Stimulated activated CD8-positive, alpha-beta memory T cell treated with anti-CD3 and anti-CD28 coated beads, Interleukin-7, amount 100 ng/mL, for 24 hours (primary cell): ENCODE measurements at regions not wholly inside any gene's neighbourhood (a gene's known extent, or its start where the extent isn't known, plus 50 kb on each side); places are given as distances from the start of the nearest gene placed in this dataset.
"Not testable (repeated sequence)": the region's sequence is repeated elsewhere in the genome, so short reads cannot be mapped to it uniquely, and the experiment has no call there.

Experiments used
- DNase-seq: peaks from one replicate; pipeline ENCODE4 v3.0.0-alpha.2; 2020; ENCODE audit warnings: low read depth

- no peak for DNase-seq
These were observed 624.1 kb downstream of the CCDC85A start for GRCh38 chr2:56807861-56808260.

DNA sequence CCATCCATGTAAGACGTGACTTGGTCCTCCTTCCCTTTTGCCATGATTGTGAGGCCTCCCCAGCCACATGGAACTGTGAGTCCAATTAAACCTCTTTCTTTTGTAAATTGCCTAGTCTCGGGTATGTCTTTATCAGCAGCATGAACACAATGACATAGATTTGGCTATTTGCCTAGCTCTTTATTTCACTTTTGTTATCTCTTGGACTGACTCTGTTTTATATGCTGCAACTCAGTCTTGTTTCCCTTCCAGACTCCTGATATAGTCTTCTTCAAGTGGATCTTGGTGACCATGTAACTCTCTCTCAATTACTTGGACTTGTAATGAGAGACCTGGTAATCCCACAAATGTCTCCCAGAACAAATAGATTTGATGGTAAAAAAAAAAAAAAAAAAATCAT lies 627.6 kb downstream of the CCDC85A start:
- no peak for DNase-seq

DNA sequence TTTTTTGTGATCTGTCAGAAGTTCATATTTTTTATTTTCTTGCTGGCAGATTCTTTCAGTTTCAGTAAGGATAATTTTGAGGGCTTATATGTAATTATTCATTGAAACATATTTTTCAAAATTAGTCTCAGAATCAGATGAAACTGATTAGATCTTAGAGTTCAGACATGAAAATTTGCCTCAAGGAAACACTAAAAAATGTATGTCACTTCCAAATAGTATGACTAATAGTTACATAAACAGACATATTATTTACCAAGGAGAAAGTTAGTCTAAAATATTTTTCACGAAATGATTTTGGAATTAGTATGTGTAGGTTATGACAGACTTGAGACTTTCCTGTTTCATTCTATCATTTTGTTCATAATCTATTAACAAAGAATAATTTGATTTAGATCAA lies 628.6 kb downstream of the CCDC85A start:
- no peak for DNase-seq

DNA sequence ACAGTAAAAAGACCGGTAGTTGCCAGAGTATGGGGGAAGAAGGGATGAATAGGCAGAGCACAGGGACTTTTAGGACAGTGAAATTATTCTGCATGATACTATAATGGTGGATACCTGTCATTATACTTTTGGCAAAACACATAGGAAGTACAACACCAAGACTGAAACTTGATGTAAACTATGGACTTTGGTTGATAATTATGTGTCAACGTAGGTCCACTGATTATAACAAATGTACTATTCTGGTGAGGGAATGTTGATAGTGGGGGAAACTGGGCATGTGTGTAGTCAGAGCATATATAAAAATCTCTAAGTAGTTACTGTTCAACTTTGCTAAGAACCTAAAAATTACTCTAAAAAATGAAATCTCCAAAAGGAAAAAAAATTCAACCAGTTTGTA lies 629.7 kb downstream of the CCDC85A start:
- no peak for DNase-seq

DNA sequence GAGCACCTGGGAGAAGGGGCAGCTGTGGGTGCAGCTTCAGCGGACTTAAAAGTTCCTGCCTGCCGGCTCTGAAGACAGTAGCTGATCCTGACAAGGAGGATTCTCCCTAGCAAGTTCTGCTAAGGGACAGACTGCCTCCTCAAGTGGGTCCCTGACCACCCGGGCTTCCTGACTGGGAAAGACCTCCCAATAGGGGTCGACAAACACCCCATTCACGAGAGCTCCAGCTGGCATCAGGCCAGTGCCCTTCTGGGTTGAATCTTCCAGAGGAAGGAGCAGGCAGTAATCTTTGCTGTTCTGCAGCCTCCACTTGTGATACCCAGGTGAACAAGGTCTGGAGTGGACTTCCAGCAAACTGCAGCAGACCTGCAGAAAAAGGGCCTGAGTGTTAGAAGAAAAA lies 632.9 kb downstream of the CCDC85A start:
- no peak for DNase-seq

DNA sequence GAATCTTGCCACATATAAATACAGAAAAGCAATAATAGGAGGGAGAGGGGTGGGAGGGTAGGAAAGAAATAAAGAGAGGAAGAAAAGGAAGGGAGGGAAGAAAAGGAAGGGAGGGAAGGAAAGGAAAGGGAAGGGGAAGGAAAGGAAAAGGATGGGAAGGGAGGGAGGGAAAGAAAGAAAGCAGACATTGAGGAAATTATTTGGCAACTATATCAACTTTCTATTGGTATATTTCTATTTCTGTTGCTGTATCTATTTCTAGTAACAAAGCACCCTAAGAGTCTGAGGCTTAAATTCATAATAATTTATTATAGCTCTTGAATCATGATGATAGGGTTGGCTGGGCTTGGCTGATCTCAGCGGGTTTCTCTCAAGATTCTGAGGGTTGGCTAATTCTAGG lies 648.0 kb downstream of the CCDC85A start:
- no peak for DNase-seq

GRCh38 chr2:56834686-56835085 lies 650.9 kb downstream of the CCDC85A start:
- DNase-seq, result no peak

DNA sequence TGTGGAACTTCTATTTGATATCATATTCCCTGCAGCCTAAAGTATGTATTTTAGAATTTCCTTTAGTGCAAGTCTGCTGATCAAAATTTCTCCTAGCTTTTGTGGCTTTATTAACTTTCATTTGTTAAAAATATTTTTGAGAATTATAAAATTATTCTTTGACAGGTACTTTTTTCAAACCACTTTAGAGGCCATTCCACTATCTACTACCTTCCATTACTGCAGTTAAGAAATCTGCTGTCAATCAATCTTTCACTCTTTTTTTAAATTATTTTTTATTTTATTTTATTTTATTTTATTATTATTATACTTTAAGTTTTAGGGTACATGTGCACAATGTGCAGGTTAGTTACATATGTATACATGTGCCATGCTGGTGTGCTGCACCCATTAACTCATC lies 656.2 kb downstream of the CCDC85A start:
- DNase-seq, result not testable (repeated sequence)

DNA sequence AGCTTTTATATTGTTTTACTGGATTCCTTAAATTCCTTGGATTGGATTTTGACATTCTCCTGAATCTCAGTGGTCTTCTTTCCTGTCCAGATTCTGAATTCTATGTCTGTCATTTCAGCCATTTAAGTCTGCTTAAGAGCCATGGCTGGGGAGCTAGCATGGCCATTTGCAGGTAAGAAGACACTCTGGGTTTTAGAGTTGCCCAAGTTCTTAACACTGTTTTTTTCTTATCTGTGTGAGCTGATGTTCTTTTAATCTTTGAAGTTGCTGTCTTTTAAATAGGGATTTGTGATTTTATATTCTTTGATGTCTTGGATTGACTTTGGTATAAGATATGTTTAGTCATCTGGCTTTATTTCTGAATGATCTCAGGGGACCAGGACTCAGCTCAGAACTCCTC lies 677.2 kb downstream of the CCDC85A start:
- no peak for DNase-seq

GRCh38 chr2:56871644-56872043 lies 687.9 kb downstream of the CCDC85A start:
- no peak for DNase-seq

GRCh38 chr2:56874717-56875116 lies 690.9 kb downstream of the CCDC85A start:
- no peak for DNase-seq

DNA sequence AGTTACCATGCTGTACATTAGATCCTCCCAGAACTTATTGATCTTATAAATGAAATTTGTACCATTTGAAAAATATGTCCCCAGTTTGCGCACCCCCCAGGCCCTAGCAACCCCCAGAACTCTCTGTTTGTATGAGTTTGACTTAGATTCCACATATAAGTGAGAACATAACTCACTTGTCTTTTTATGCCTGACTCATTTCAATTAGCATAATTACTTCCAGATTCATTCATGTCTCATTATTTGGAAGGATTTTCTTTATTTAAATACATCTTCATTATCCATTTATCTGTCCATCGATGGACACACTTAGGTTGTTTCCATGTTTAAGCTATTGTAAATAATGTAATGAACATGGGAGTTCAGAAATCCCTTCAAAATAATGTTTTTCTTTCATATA lies 705.9 kb downstream of the CCDC85A start:
- DNase-seq, result no peak

GRCh38 chr2:56892382-56892781 lies 708.6 kb downstream of the CCDC85A start:
- DNase-seq, result no peak

DNA sequence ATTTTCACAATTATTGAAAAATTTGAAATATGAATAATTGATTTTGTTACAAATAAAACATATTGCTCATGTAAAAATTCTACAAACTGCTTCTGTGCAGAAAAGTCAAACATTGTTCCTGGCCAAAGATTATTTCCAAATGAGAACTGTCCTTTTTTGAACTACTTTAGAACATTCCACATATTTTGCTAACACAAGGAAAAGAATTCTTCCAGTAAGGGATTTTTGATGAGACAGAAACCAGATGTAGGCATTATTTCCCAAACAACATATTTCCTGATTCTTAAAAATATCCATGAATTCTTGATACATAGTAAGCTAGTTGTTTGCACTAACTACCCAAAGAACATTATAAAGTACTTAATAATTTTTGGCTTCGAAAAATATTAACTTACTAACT lies 715.2 kb downstream of the CCDC85A start:
- no peak for DNase-seq

GRCh38 chr2:56912490-56912889 lies 728.7 kb downstream of the CCDC85A start:
- no peak for DNase-seq

DNA sequence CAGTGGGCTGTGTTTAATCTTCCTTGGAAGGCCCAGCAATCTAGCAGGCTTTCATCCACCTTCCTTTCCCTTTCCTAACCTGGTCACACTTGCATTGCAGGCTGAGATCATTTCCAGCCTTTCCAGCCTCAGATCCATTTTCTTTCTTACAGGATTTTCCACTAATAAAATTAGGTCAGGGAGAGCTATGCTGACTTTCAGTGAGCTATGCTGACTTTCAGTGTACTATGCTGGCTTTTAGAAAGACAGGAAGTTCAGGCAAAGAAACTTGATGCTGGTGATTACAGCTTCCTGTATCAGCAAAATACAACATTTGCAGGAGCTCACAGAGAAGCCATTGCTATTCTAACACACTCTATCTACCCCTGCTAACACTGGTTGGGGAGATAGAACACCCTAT lies 735.0 kb downstream of the CCDC85A start:
- DNase-seq, result no peak

GRCh38 chr2:56933976-56934375 lies 750.2 kb downstream of the CCDC85A start:
- DNase-seq, result no peak

- no peak for DNase-seq
These were observed 751.1 kb downstream of the CCDC85A start for GRCh38 chr2:56934866-56935265.

DNA sequence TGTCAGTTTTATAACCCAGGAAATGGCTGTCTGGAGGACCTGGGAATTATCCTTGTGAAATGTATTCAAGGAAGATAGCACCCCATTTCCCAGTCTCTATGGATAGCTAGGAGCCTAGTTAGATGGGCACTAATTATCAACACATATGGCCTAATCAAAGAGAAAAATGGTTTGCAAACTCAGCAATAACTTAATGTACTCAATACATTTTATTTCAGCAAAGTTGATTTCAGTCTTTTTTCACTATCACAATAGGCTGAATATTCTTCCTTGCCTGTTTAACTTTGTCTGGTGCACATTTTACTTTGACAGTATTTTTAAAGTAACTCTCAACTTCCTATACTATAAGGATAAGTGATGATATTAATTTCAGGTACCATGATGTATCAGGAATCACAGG lies 756.3 kb downstream of the CCDC85A start:
- no peak for DNase-seq

DNA sequence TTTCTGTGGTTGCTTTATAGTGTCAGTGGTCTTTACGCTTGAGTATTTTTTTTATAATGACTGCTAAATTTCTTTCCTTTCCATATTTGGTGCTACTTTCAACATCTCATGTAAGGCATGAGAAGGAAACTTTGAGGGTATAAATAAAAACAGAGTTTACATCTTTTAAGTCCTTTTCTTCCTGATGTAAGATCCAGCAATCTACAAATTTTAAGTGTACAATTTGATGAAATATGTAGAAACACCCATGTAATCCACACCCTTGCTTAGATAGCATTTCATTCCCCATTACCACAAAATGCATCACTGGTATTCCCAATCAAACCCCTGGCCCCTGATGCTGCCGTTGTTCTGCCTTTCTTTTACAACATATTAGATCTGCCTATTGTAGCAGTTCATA lies 769.1 kb downstream of the CCDC85A start:
- DNase-seq, result no peak

DNA sequence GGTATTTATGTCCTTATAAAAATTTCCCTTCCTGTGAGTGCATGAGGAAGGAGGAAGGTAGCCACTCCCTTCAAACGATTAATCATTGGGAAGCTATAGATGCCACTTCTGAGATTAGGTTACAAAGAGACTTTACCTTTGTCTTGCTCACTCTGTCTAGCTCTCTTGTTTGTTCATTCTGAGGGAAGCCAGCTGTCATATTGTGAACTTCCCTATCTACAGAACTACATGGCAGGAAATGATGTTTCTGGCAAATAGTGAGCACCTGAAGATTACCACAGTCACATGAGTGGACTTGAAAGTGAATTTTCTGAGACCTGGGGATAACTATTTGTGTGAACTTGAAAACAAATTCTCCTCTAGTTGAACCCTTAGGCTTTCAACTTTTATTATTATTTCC lies 776.8 kb downstream of the CCDC85A start:
- DNase-seq, result no peak

DNA sequence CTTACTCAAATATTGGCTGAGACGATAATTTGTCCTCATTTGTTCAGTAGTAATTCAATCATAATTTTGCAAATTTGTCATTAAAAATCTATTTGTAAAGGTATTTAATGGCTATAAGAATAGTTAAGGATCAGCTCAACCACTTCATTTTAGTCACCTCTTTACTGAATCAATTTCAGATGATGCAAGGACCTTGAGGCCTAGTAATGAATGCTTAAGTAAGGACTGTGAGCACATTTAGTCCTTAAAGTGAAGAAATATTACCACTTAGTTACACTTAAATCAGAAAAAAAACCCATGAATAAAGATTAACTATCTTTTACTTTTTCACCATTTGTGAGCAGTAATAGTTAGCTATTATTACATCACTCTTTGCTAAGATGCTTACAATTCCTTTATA lies 778.9 kb downstream of the CCDC85A start:
- DNase-seq, result no peak

DNA sequence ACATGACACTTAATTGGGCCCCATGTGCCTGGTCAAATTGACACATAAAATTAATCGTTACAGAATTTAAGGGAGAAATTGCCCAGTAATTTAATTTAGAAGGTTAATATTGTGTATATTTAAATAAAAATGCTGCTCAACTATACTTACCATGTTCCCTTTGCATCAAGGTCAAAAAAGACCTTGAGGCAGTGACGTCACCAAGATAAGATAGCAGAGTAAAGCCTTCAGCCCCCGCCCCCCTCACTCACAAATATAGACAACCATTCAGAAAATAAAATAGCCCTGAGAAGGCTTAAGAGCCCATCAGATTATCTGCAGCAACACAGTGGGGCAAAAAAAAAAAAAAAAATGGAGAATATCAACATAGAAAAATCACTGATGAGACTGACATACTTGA lies 785.7 kb downstream of the CCDC85A start:
- no peak for DNase-seq

DNA sequence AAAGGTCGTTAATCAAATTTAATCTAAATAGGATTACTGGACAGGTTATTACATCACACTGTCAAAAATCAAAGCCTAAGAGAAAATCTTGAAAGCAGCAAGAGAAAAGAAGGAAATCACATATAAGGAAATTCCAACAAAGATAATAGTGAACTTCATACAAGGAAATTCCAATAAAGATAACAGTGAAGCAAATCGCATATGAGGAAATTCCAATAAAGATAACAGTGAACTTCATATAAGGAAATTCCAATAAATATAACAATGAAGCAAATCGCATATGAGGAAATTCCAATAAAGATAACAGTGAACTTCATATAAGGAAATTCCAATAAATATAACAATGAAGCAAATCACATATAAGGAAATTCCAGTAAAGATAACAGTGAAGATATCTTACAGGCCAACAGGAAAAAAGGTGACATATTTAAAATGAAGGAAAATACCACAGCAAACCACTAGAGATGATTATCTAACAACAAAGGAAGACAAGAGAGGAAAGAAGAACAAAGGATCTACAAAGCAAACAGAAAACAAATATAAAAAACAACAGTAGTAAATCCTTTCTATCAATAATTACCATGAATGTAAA lies 787.7 kb downstream of the CCDC85A start:
- DNase-seq, result no peak

- no peak for DNase-seq
These were observed 797.8 kb downstream of the CCDC85A start for GRCh38 chr2:56981554-56981953.
